Right lobe of liver (tissue), 6 donors: ENCODE measurements at regions not wholly inside any gene's neighbourhood (a gene's known extent, or its start where the extent isn't known, plus 50 kb on each side); places are given as distances from the start of the nearest gene placed in this dataset.

Experiments used
- ATAC-seq, 4 donors: fragments of 200-7000 bp; cut with Tn5 transposase; one replicate each; pipeline ENCODE4 v1.9.1; 2020; ENCODE audit warnings: mild to moderate bottlenecking in 4 of 4, moderate library complexity in 4 of 4
- DNase-seq, 3 donors: peaks; one replicate each; pipeline ENCODE4 v3.0.0-alpha.2; 2020
- H3K27ac ChIP-seq, 3 donors: fragments of 200-600 bp; one replicate each; pipeline ENCODE4 v1.8.0; 2022
- H3K27me3 ChIP-seq, 2 donors: fragments of 200-600 bp; one replicate each; pipeline ENCODE4 v1.8.0; 2022
- H3K36me3 ChIP-seq, 4 donors: fragments of 200-600 bp; sonication (generic) in 1 of 4; one replicate each; pipeline versions ENCODE4 v1.5.1 to v1.8.0; 2017 to 2022; ENCODE audit warnings: control low read depth in 1 of 4
- H3K4me1 ChIP-seq, 4 donors: fragments of 200-600 bp; sonication (generic) in 1 of 4; one replicate each; pipeline versions ENCODE4 v1.5.1 to v1.8.0; 2017 to 2022; ENCODE audit warnings: control low read depth in 1 of 4
- H3K4me3 ChIP-seq, 3 donors: fragments of 200-600 bp; one replicate each; pipeline ENCODE4 v1.8.0; 2022
- H3K9me3 ChIP-seq, 4 donors: fragments of 200-600 bp; sonication (generic) in 1 of 4; one replicate each; pipeline versions ENCODE4 v1.5.1 to v1.8.0; 2017 to 2022; ENCODE audit warnings: control low read depth in 1 of 4
- CTCF ChIP-seq, 4 donors: fragments of 200-600 bp in 3 of 4; fragments of 450-650 bp in 1 of 4; IDR thresholded peaks; one replicate each; pipeline versions ENCODE4 v1.5.1 to v1.8.0; 2016 to 2022; ENCODE audit warnings: antibody characterized with exemption in 4 of 4, mild to moderate bottlenecking in 2 of 4
- POLR2A ChIP-seq: fragments of 450-650 bp; IDR thresholded peaks from one replicate; pipeline ENCODE4 v1.6.1; 2017; ENCODE audit warnings: antibody characterized with exemption, mild to moderate bottlenecking
- WGBS: methylation state at CpG from one replicate; pipeline ENCODE4 v1.1.6; 2018; ENCODE audit warnings: low coverage, low lambda C conversion rate; ENCODE audit not compliant: insufficient coverage; ENCODE audit errors: missing lambda C conversion rate; 5-methylcytosine and 5-hydroxymethylcytosine counted together
- intact Hi-C, 2 donors: fragments of 100-400 bp; cut with DNase I; formaldehyde crosslinking; loops; one replicate each; pipeline versions ENCODE4 v1.11.2 to v1.14.1; 2022
- donor health status: DM: no; HTN: yes; CAD: no.
- donor health status: DM: no; HTN: no; CAD: no.
- donor health status: DM: no; HTN: no; CAD: no.
- donor health status: DM: no; HTN: yes; CAD: no.
- donor health status: DM: no; HTN: yes; CAD: no.

- intact Hi-C loops, result no loop called here
- TF ChIP-seq POLR2A (no peak), CTCF (IDR thresholded peaks at IDR 0.05) (no peak)
- H3K27me3 ChIP-seq, result no peaks in the 10 kb centered on the region
- 82% methylated on average over 1 of the region's 1 CpG for WGBS
- no peaks in the 10 kb centered on the region for H3K36me3 ChIP-seq
- no peak for ATAC-seq
- H3K4me1 ChIP-seq, result no peaks in the 10 kb centered on the region
- no peak overlapping the region for H3K4me3 ChIP-seq
- DNase-seq, result no peak
- H3K9me3 ChIP-seq, result no peaks in the 10 kb centered on the region
- no peak overlapping the region for H3K27ac ChIP-seq
These were observed 79.9 kb upstream of the ZBTB20 start for GRCh38 chr3:115226844-115227445.

DNA sequence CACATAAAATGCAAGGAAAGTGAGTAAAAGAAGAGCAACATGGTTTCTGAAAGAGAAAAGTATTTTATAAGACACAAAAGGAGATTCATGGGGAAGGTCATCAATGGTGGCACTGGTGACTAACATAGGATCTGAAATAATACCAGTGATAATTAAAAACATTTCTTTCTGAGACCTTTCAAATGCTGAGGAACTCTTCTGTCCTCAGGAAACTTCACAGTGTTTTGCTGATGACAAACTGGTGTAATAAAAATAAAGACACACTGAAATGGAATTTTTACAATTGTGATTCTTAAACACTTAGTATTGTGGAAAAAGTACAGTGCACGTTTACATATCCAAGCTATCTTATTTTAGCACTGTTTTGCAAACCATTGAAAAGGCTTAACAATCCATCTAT is 80.4 kb upstream of the ZBTB20 start:
- 85% methylated on average over 1 of the region's 1 CpG for WGBS
- no peak for DNase-seq
- intact Hi-C loops, result no loop called here
- no peaks in the 10 kb centered on the region for H3K4me1 ChIP-seq
- H3K27ac ChIP-seq, result no peak overlapping the region
- H3K27me3 ChIP-seq, result no peaks in the 10 kb centered on the region
- no peak for ATAC-seq
- TF ChIP-seq POLR2A (no peak), CTCF (IDR thresholded peaks at IDR 0.05) (no peak)
- no peaks in the 10 kb centered on the region for H3K9me3 ChIP-seq
- no peaks in the 10 kb centered on the region for H3K36me3 ChIP-seq
- H3K4me3 ChIP-seq, result no peak overlapping the region

- no peak overlapping the region for H3K4me3 ChIP-seq
- no peaks in the 10 kb centered on the region for H3K9me3 ChIP-seq
- no peaks in the 10 kb centered on the region for H3K4me1 ChIP-seq
- intact Hi-C loops, result no loop called here
- H3K36me3 ChIP-seq, result no peaks in the 10 kb centered on the region
- no peak for ATAC-seq
- no peak for TF ChIP-seq POLR2A
- TF ChIP-seq CTCF (IDR thresholded peaks at IDR 0.05), result no peak
- no peak for DNase-seq
- H3K27ac ChIP-seq, result no peak overlapping the region
- H3K27me3 ChIP-seq, result no peaks in the 10 kb centered on the region
- 64% methylated on average over 6 of the region's 6 CpGs for WGBS
These were observed 81.2 kb upstream of the ZBTB20 start for GRCh38 chr3:115228266-115228665.

GRCh38 chr3:115232167-115232566 is 85.1 kb upstream of the ZBTB20 start:
- Histone ChIP-seq H3K9me3 (no peaks in the 10 kb centered on the region), H3K27me3 (no peaks in the 10 kb centered on the region), H3K4me1 (no peaks in the 10 kb centered on the region), H3K36me3 (no peaks in the 10 kb centered on the region), H3K4me3 (no peak overlapping the region), H3K27ac (no peak overlapping the region)
- TF ChIP-seq POLR2A, result no peak
- no peak for TF ChIP-seq CTCF (IDR thresholded peaks at IDR 0.05)
- intact Hi-C loops, result no loop called here
- DNase-seq (no peak), ATAC-seq (no peak)
- WGBS, result 50% methylated on average over 1 of the region's 4 CpGs

- Histone ChIP-seq H3K36me3 (no peaks in the 10 kb centered on the region), H3K9me3 (no peaks in the 10 kb centered on the region), H3K4me3 (no peak overlapping the region), H3K4me1 (no peaks in the 10 kb centered on the region), H3K27me3 (no peaks in the 10 kb centered on the region), H3K27ac (no peak overlapping the region)
- intact Hi-C loops, result no loop called here
- DNase-seq (no peak), ATAC-seq (no peak)
- WGBS, result 51% methylated on average over 2 of the region's 2 CpGs
- TF ChIP-seq CTCF (IDR thresholded peaks at IDR 0.05) (no peak), POLR2A (no peak)
These were observed 85.9 kb upstream of the ZBTB20 start for GRCh38 chr3:115233021-115233420.
